Stomach (tissue), 8 donors: ENCODE measurements at regions not wholly inside any gene's neighbourhood (a gene's known extent, or its start where the extent isn't known, plus 50 kb on each side); places are given as distances from the start of the nearest gene placed in this dataset.
A peak's percentile ranks its signal among the peaks of the same experiment; 100 is the strongest.

ENCODE experiments used
- DNase-seq, 2 donors: peaks; one replicate each; pipeline versions ENCODE4 v3.0.0 to v3.0.0-alpha.2; 2013 to 2019
- H3K27ac ChIP-seq, 5 donors: fragments of 200-600 bp in 4 of 5; sonication (generic) in 4 of 5; one replicate each; pipeline ENCODE4 v1.5.1; 2013 to 2019; ENCODE audit warnings: mild to moderate bottlenecking in 1 of 5, moderate library complexity in 1 of 5
- H3K27me3 ChIP-seq, 3 donors: fragments of 200-600 bp; sonication (generic); one replicate each; pipeline ENCODE4 v1.5.1; 2017 to 2019; ENCODE audit warnings: mixed run types in 1 of 3
- H3K36me3 ChIP-seq, 4 donors: fragments of 200-600 bp; sonication (generic); 1 replicate in 3 of 4; 2 replicates in 1 of 4; pipeline ENCODE4 v1.5.1; 2016 to 2019
- H3K4me1 ChIP-seq, 4 donors: fragments of 200-600 bp; sonication (generic); one replicate each; pipeline ENCODE4 v1.5.1; 2016 to 2019
- H3K4me3 ChIP-seq, 4 donors: fragments of 200-600 bp; sonication (generic) in 3 of 4; one replicate each; pipeline ENCODE4 v1.5.1; 2016 to 2019; ENCODE audit warnings: mild to moderate bottlenecking in 1 of 4
- H3K9me3 ChIP-seq, 4 donors: fragments of 200-600 bp; sonication (generic); one replicate each; pipeline ENCODE4 v1.5.1; 2016 to 2019
- EP300 ChIP-seq: sonication (generic); formaldehyde crosslinking; IDR thresholded peaks from one replicate; pipeline ENCODE4 v1.6.1; 2017; ENCODE audit warnings: antibody characterized with exemption
- POLR2A ChIP-seq, 4 donors: fragments of 450-650 bp; IDR thresholded peaks; one replicate each; pipeline ENCODE4 v1.6.1; 2016; ENCODE audit warnings: antibody characterized with exemption in 4 of 4, control low read depth in 2 of 4, mild to moderate bottlenecking in 1 of 4, moderate library complexity in 1 of 4
- POLR2AphosphoS5 ChIP-seq, 3 donors: sonication (generic); formaldehyde crosslinking; IDR thresholded peaks; one replicate each; pipeline ENCODE4 v1.6.1; 2016; ENCODE audit warnings: antibody characterized with exemption in 3 of 3
- WGBS, 5 donors: extraction: QIAGEN DNeasy Blood & Tissue Kit in 3 of 5; methylation state at CpG; one replicate each; pipeline versions ENCODE4 v1.1.5 to v1.1.7; 2013 to 2018; 5-methylcytosine and 5-hydroxymethylcytosine counted together
- intact Hi-C: fragments of 100-400 bp; cut with DNase I; formaldehyde crosslinking; loops from one replicate; pipeline ENCODE4 v1.15.1; 2023; ENCODE audit warnings: low total_unique reads
- TF ChIP-seq, protein P1 (sequence below), 7 experiments: fragments of 450-650 bp in 4 of 7; fragments of 200-600 bp in 3 of 7; sonication (generic) in 3 of 7; IDR thresholded peaks; one replicate each; pipeline ENCODE4 v1.5.1; 2016 to 2019; ENCODE audit warnings: antibody characterized with exemption in 7 of 7, control low read depth in 2 of 7, mild to moderate bottlenecking in 1 of 7
- donor health status: healthy with polysubstance abuse.
- donor health status: Bipolar disorder and iron deficiency.
- donor health status: healthy.

DNA sequence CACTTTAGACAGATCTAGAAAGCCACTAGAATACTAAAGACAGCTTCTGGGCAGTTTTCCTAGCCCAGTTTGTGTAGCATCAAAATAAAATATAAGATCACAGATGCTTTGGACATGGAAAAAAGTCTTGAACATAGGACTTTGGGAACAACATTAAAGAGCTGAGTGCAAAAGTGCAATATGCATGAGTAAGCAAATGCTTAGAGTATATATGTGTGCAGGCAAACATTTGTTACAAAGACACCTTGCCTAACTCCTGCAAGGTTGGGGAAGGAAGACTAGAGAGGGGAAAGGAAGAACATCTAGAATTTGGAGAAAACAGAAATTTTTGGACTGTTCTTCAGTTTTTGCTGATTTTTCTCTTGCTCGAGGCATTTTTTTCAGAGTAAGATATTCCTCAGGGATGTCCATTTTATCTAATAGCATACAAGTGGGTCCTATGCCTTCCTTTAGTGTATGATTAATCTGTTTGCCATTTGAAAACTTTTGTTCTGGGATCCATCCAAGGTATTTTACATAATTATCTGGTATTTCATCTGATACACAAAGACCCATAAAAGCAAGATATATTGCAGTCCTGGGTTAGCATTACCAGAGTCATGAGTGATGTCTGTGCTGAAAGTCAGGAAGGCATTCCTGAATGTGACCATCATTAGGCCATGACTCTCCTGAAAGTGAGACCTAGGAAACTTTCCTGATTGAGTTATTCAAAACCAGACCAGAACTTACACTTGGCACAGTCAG is 142.0 kb upstream of the RGMB start:
- intact Hi-C loops, result no loop called here
- no peaks in the 10 kb centered on the region for H3K9me3 ChIP-seq
- no peaks in the 10 kb centered on the region for H3K36me3 ChIP-seq
- DNase-seq, result no peak
- TF ChIP-seq EP300 (no peak), POLR2AphosphoS5 (IDR thresholded peaks at IDR 0.05) (no peak), POLR2A (IDR thresholded peaks at IDR 0.05) (no peak)
- TF ChIP-seq, protein P1, sequence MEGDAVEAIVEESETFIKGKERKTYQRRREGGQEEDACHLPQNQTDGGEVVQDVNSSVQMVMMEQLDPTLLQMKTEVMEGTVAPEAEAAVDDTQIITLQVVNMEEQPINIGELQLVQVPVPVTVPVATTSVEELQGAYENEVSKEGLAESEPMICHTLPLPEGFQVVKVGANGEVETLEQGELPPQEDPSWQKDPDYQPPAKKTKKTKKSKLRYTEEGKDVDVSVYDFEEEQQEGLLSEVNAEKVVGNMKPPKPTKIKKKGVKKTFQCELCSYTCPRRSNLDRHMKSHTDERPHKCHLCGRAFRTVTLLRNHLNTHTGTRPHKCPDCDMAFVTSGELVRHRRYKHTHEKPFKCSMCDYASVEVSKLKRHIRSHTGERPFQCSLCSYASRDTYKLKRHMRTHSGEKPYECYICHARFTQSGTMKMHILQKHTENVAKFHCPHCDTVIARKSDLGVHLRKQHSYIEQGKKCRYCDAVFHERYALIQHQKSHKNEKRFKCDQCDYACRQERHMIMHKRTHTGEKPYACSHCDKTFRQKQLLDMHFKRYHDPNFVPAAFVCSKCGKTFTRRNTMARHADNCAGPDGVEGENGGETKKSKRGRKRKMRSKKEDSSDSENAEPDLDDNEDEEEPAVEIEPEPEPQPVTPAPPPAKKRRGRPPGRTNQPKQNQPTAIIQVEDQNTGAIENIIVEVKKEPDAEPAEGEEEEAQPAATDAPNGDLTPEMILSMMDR (IDR thresholded peaks at IDR 0.05), result no peak
- H3K27me3 ChIP-seq, result no peaks in the 10 kb centered on the region
- no peak overlapping the region for H3K4me3 ChIP-seq
- peaks cover 0 to 13% (median 6%) of the 10 kb centered on the region in 4 donors for H3K4me1 ChIP-seq
- 91 to 97% (median 95%) methylated on average over 1 of the region's 1 CpG for WGBS, 5 donors
- H3K27ac ChIP-seq, result no peak overlapping the region

DNA sequence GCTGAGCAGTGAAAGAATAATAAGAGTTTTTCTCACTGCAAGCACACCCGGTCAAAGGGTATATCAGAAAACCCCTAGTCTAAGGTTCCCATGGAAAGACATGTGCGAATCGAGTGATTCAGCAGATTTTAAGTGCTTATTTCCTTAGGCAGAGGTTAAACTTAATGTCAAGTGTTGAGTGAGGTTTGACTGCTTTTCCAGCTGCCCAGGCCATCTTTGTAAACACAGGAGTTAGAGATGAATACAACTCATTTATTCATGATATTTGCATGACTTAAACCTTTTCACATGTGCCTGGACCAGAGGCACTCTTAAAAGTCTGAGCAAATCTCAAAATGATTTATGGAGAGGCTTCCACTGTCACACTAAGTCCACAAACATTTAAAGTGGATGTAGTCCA is 137.8 kb upstream of the RGMB start:
- Histone ChIP-seq H3K27ac (no peak overlapping the region), H3K4me3 (no peak overlapping the region), H3K27me3 (no peaks in the 10 kb centered on the region), H3K9me3 (no peaks in the 10 kb centered on the region), H3K4me1 (peaks cover 0 to 22% (median 7%) of the 10 kb centered on the region in 4 donors), H3K36me3 (no peaks in the 10 kb centered on the region)
- DNase-seq, result peak in 1 of 2 donors; percentile 10
- intact Hi-C loops, result no loop called here
- no peak for TF ChIP-seq POLR2AphosphoS5 (IDR thresholded peaks at IDR 0.05)
- TF ChIP-seq EP300, result no peak
- TF ChIP-seq, protein P1 (IDR thresholded peaks at IDR 0.05), result no peak
- TF ChIP-seq POLR2A (IDR thresholded peaks at IDR 0.05), result no peak
- WGBS, 5 donors, result 51 to 60% (median 56%) methylated on average over 3 of the region's 3 CpGs

DNA sequence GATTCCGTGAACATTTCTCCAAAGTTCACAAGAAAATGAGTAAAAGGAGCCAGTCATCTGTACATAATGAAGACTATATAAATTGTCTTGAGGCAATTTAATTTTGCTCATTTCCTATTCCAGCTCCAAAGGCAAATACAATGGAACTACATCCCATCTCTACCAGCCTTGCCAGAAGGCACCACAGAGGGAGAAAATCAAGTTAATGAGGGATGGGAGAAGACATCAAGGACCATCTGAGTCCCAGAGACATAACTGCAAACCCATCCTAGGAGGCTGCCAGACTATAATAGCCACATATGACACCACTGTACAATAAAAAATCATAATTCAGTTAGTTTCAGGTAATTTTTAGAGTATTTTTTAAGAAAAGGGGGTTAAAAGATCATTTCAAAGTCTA is 136.3 kb upstream of the RGMB start:
- H3K4me1 ChIP-seq, result peaks cover 0 to 22% (median 7%) of the 10 kb centered on the region in 4 donors
- H3K27ac ChIP-seq, result no peak overlapping the region
- 90 to 100% (median 96%) methylated on average over 1 of the region's 1 CpG for WGBS, 5 donors
- H3K4me3 ChIP-seq, result no peak overlapping the region
- H3K27me3 ChIP-seq, result no peaks in the 10 kb centered on the region
- intact Hi-C loops, result no loop called here
- no peak for TF ChIP-seq POLR2AphosphoS5 (IDR thresholded peaks at IDR 0.05)
- TF ChIP-seq, protein P1 (IDR thresholded peaks at IDR 0.05), result no peak
- no peak for TF ChIP-seq EP300
- TF ChIP-seq POLR2A (IDR thresholded peaks at IDR 0.05), result no peak
- no peaks in the 10 kb centered on the region for H3K9me3 ChIP-seq
- DNase-seq, result no peak
- H3K36me3 ChIP-seq, result no peaks in the 10 kb centered on the region

DNA sequence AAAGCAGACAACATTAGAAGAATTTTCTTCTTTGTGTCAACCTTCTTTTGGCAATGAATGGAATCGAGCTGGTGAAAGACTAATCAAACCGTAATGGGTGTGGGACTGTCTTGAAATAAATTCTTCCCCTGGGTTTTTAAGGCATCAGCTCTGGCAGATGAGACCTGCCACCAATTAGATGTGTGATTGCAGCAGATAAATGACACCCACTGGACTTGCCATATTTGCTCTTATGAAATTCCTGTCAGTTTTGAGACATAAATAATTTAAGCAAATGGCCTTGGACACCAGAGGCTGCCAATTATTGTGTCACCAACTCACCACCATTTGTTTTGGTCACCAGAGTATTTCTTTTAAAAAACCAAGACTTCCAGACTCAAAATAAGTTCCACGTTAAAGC is 135.9 kb upstream of the RGMB start:
- Histone ChIP-seq H3K9me3 (no peaks in the 10 kb centered on the region), H3K27ac (no peak overlapping the region), H3K27me3 (no peaks in the 10 kb centered on the region), H3K36me3 (no peaks in the 10 kb centered on the region), H3K4me1 (peaks cover 0 to 22% (median 7%) of the 10 kb centered on the region in 4 donors), H3K4me3 (no peak overlapping the region)
- intact Hi-C loops, result no loop called here
- 82 to 93% (median 88%) methylated on average over 3 of the region's 3 CpGs for WGBS, 5 donors
- TF ChIP-seq, protein P1 (IDR thresholded peaks at IDR 0.05), result no peak
- no peak for TF ChIP-seq POLR2A (IDR thresholded peaks at IDR 0.05)
- no peak for TF ChIP-seq POLR2AphosphoS5 (IDR thresholded peaks at IDR 0.05)
- no peak for TF ChIP-seq EP300
- DNase-seq, result no peak
